Adrenal gland (tissue), 9 donors: ENCODE measurements at regions not wholly inside any gene's neighbourhood (a gene's known extent, or its start where the extent isn't known, plus 50 kb on each side); places are given as distances from the start of the nearest gene placed in this dataset.

Source experiments
- DNase-seq, 7 donors: peaks; one replicate each; pipeline ENCODE4 v3.0.0-alpha.2; 2019 to 2020
- H3K27ac ChIP-seq, 5 donors: fragments of 200-600 bp; sonication (generic) in 4 of 5; 1 replicate in 3 of 5; 2 replicates in 2 of 5; pipeline versions ENCODE4 v1.5.1 to v1.8.0; 2016 to 2020; ENCODE audit warnings: mild to moderate bottlenecking in 1 of 5
- H3K27me3 ChIP-seq: fragments of 200-600 bp; 2 replicates; pipeline ENCODE4 v1.8.0; 2021
- H3K36me3 ChIP-seq, 2 donors: fragments of 200-600 bp; replicated peaks in 1 of 2; 1 replicate in 1 of 2; 2 replicates in 1 of 2; pipeline versions ENCODE4 v1.5.1 to v1.8.0; 2018 to 2022
- H3K4me1 ChIP-seq, 2 donors: fragments of 200-600 bp; replicated peaks in 1 of 2; 1 replicate in 1 of 2; 2 replicates in 1 of 2; pipeline versions ENCODE4 v1.5.1 to v1.8.0; 2018 to 2021
- H3K4me3 ChIP-seq, 4 donors: fragments of 200-600 bp; sonication (generic) in 3 of 4; one replicate each; pipeline ENCODE4 v1.5.1; 2016 to 2018
- H3K9me3 ChIP-seq, 3 donors: fragments of 200-600 bp; sonication (generic) in 1 of 3; replicated peaks in 1 of 3; 1 replicate in 2 of 3; 2 replicates in 1 of 3; pipeline versions ENCODE4 v1.5.1 to v1.8.0; 2016 to 2021
- CTCF ChIP-seq, 6 experiments: fragments of 450-650 bp in 4 of 6; fragments of 200-600 bp in 2 of 6; sonication (generic) in 1 of 6; IDR thresholded peaks; 1 replicate in 5 of 6; 2 replicates in 1 of 6; pipeline versions ENCODE4 v1.5.1 to v1.8.0; 2016 to 2021; ENCODE audit warnings: antibody characterized with exemption in 6 of 6, mild to moderate bottlenecking in 2 of 6, moderate library complexity in 1 of 6
- POLR2A ChIP-seq, 2 donors: fragments of 450-650 bp; IDR thresholded peaks; one replicate each; pipeline ENCODE4 v1.6.1; 2017; ENCODE audit warnings: antibody characterized with exemption in 2 of 2, mild to moderate bottlenecking in 2 of 2, moderate library complexity in 1 of 2
- WGBS, 4 donors: extraction: QIAGEN DNeasy Blood & Tissue Kit in 2 of 4; methylation state at CpG; one replicate each; pipeline versions ENCODE4 v1.1.5 to v1.1.7; 2013 to 2017; 5-methylcytosine and 5-hydroxymethylcytosine counted together
- intact Hi-C, 2 donors: fragments of 100-400 bp; cut with DNase I; formaldehyde crosslinking; loops; one replicate each; pipeline versions ENCODE4 v1.14.1 to v1.15.0; 2022 to 2023
- donor health status: healthy with polysubstance abuse.
- donor health status: Bipolar disorder and iron deficiency.
- donor health status: DM: yes; HTN: yes; CAD: no.
- donor health status: DM: no; HTN: no; CAD: no.
- donor health status: DM: no; HTN: no; CAD: no.

- Histone ChIP-seq H3K9me3 (no peaks in the 10 kb centered on the region), H3K36me3 (no peaks in the 10 kb centered on the region), H3K27me3 (no peaks in the 10 kb centered on the region), H3K4me3 (no peak overlapping the region), H3K27ac (no peak overlapping the region), H3K4me1 (no peaks in the 10 kb centered on the region)
- TF ChIP-seq CTCF (IDR thresholded peaks at IDR 0.05) (no peak), POLR2A (IDR thresholded peaks at IDR 0.05) (no peak)
- intact Hi-C loops = no loop called here
- WGBS, 4 donors = 70 to 80% (median 77%) methylated on average over 3 of the region's 3 CpGs
- DNase-seq = no peak
Observed at GRCh38 chr4:56209767-56210166, 177.5 kb downstream of the AASDH start.

- WGBS, 4 donors = 38 to 69% (median 44%) methylated on average over 1 of the region's 1 CpG
- TF ChIP-seq POLR2A (IDR thresholded peaks at IDR 0.05) (no peak), CTCF (IDR thresholded peaks at IDR 0.05) (no peak)
Observed at GRCh38 chr4:56208103-56208502, 179.2 kb downstream of the AASDH start.

GRCh38 chr4:56206258-56206657 lies 181.0 kb downstream of the AASDH start:
- Histone ChIP-seq H3K4me3 (no peak overlapping the region), H3K27me3 (no peaks in the 10 kb centered on the region), H3K36me3 (no peaks in the 10 kb centered on the region), H3K9me3 (no peaks in the 10 kb centered on the region), H3K4me1 (no peaks in the 10 kb centered on the region), H3K27ac (no peak overlapping the region)
- no peak for TF ChIP-seq POLR2A (IDR thresholded peaks at IDR 0.05)
- TF ChIP-seq CTCF (IDR thresholded peaks at IDR 0.05) = no peak
- intact Hi-C loops = no loop called here
- 74 to 85% (median 77%) methylated on average over 4 of the region's 4 CpGs for WGBS, 4 donors
- no peak for DNase-seq

More at GRCh38 chr4:56208103-56208502, 179.2 kb downstream of the AASDH start:
- H3K9me3 ChIP-seq = no peaks in the 10 kb centered on the region
- no peak overlapping the region for H3K4me3 ChIP-seq
- intact Hi-C loops = no loop called here
- H3K4me1 ChIP-seq = no peaks in the 10 kb centered on the region
- H3K27ac ChIP-seq = no peak overlapping the region
- no peaks in the 10 kb centered on the region for H3K36me3 ChIP-seq
- DNase-seq = no peak
- H3K27me3 ChIP-seq = no peaks in the 10 kb centered on the region

GRCh38 chr4:56200275-56200674 lies 187.0 kb downstream of the AASDH start:
- Histone ChIP-seq H3K36me3 (no peaks in the 10 kb centered on the region), H3K4me1 (no peaks in the 10 kb centered on the region), H3K27me3 (no peaks in the 10 kb centered on the region), H3K9me3 (no peaks in the 10 kb centered on the region), H3K4me3 (no peak overlapping the region), H3K27ac (no peak overlapping the region)
- TF ChIP-seq POLR2A (IDR thresholded peaks at IDR 0.05) (no peak), CTCF (IDR thresholded peaks at IDR 0.05) (no peak)
- 61 to 92% (median 77%) methylated on average over 1 of the region's 1 CpG for WGBS, 4 donors
- DNase-seq = no peak
- intact Hi-C loops = no loop called here
